CD4-positive, alpha-beta T cell (primary cell): ENCODE measurements at regions not wholly inside any gene's neighbourhood (a gene's known extent, or its start where the extent isn't known, plus 50 kb on each side); places are given as distances from the start of the nearest gene placed in this dataset.

Experiments used
- ATAC-seq: fragments of 200-7000 bp; cut with Tn5 transposase; one replicate; pipeline ENCODE4 v1.10.0; 2022; ENCODE audit warnings: mild to moderate bottlenecking; ENCODE audit not compliant: poor library complexity
- CTCF ChIA-PET: fragments of 350-600 bp; sonication (Branson Sonifier 250); formaldehyde crosslinking; loops from one replicate; lab custom pipeline; 2021; ENCODE audit warnings: antibody characterized with exemption, inconsistent platforms; lab: Charles Lee
- POLR2A ChIA-PET: fragments of 350-600 bp; sonication (Branson Sonifier 250); formaldehyde crosslinking; loops from one replicate; lab custom pipeline; 2021; ENCODE audit warnings: antibody characterized with exemption, inconsistent platforms; lab: Charles Lee
- DNase-seq, 14 experiments: peaks; one replicate each; pipeline ENCODE4 v3.0.0-alpha.2; 2013 to 2020; ENCODE audit warnings: mixed read lengths in 2 of 14
- H3K27ac ChIP-seq, 2 donors: one replicate each; pipeline versions ENCODE4 v1.5.1 to v1.7.0; 2013; ENCODE audit warnings: low read length in 2 of 2, low read depth in 1 of 2, mild to moderate bottlenecking in 1 of 2
- H3K27me3 ChIP-seq, 2 experiments: 1 replicate in 1 of 2; 2 replicates in 1 of 2; pipeline versions ENCODE4 v1.6.1 to v1.7.0; 2013; ENCODE audit warnings: low read length in 2 of 2, control low read depth in 1 of 2, mild to moderate bottlenecking in 1 of 2, moderate library complexity in 1 of 2; ENCODE audit not compliant: insufficient read depth in 2 of 2, control insufficient read depth in 1 of 2
- H3K36me3 ChIP-seq: one replicate; pipeline ENCODE4 v1.6.1; 2013; ENCODE audit warnings: low read length, control low read depth; ENCODE audit not compliant: insufficient read depth
- H3K4me1 ChIP-seq: one replicate; pipeline ENCODE4 v1.6.1; 2013; ENCODE audit warnings: low read length, control low read depth; ENCODE audit not compliant: insufficient read depth
- H3K4me3 ChIP-seq: one replicate; pipeline ENCODE4 v1.5.1; 2013; ENCODE audit warnings: mild to moderate bottlenecking, low read length, moderate library complexity
- H3K9me3 ChIP-seq, 2 experiments: 1 replicate in 1 of 2; 2 replicates in 1 of 2; pipeline versions ENCODE4 v1.6.1 to v1.7.0; 2013; ENCODE audit warnings: low read length in 2 of 2, mild to moderate bottlenecking in 2 of 2, control low read depth in 1 of 2, moderate library complexity in 1 of 2; ENCODE audit not compliant: control insufficient read depth in 1 of 2, insufficient read depth in 1 of 2
- H3K27ac Mint-ChIP-seq: one replicate; pipeline ENCODE4 v1.8.0; 2020; ENCODE audit warnings: mixed read lengths
- H3K27me3 Mint-ChIP-seq: one replicate; pipeline ENCODE4 v1.8.0; 2021; ENCODE audit warnings: mixed read lengths
- H3K36me3 Mint-ChIP-seq: one replicate; pipeline ENCODE4 v1.8.0; 2021; ENCODE audit warnings: low read depth, mixed read lengths
- H3K4me1 Mint-ChIP-seq: one replicate; pipeline ENCODE4 v1.8.0; 2021; ENCODE audit warnings: low read depth, mixed read lengths
- H3K4me3 Mint-ChIP-seq: one replicate; pipeline ENCODE4 v1.8.0; 2020; ENCODE audit warnings: mild to moderate bottlenecking, mixed read lengths
- H3K9me3 Mint-ChIP-seq: one replicate; pipeline ENCODE4 v1.8.0; 2020; ENCODE audit warnings: mixed read lengths
- intact Hi-C, 2 experiments: fragments of 100-400 bp; cut with DNase I in 1 of 2; cut with micrococcal nuclease in 1 of 2; formaldehyde crosslinking; loops; one replicate each; pipeline versions ENCODE4 v1.15.1 to v1.9.0; 2023 to 2025; cut with DNase I, micrococcal nuclease
- TF ChIP-seq, protein P1 (sequence below): fragments of 200-600 bp; IDR thresholded peaks from one replicate; pipeline ENCODE4 v1.8.0; 2022; ENCODE audit warnings: antibody characterized with exemption, mild to moderate bottlenecking

DNA sequence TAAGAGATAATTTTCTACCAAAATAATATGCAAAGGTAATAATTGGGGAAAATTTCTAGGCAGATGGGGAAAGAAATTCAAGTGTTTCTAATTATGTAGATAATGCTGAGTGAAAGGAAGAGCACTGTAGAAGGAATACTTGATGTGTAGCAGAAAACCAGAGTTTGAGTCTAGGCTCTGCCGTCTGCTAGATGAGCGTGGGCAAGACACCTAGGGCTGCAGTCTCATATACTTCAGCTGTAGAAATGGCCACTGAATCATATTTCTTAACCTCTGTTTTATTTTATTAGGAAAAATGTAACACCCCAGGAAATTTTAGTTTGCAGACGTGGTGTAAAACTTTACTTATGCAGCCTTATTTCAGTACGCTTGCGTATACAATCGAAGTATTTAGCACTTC, 59.8 kb upstream of the SLC38A2 start:
- H3K4me1 Mint-ChIP-seq: peaks cover 7% of the 10 kb centered on the region
- H3K27ac Mint-ChIP-seq: no peak overlapping the region
- Histone ChIP-seq H3K36me3 (no peaks in the 10 kb centered on the region), H3K4me1 (no peaks in the 10 kb centered on the region), H3K4me3 (no peak overlapping the region), H3K9me3 (no peaks in the 10 kb centered on the region), H3K27ac (no peak overlapping the region), H3K27me3 (no peaks in the 10 kb centered on the region)
- intact Hi-C loops: no loop called here
- DNase-seq (no peak), ATAC-seq (no peak)
- ChIA-PET POLR2A (no interaction called here), CTCF (no interaction called here)
- H3K9me3 Mint-ChIP-seq: no peaks in the 10 kb centered on the region
- no peaks in the 10 kb centered on the region for H3K36me3 Mint-ChIP-seq
- no peaks in the 10 kb centered on the region for H3K27me3 Mint-ChIP-seq
- no peak overlapping the region for H3K4me3 Mint-ChIP-seq
- TF ChIP-seq, protein P1, sequence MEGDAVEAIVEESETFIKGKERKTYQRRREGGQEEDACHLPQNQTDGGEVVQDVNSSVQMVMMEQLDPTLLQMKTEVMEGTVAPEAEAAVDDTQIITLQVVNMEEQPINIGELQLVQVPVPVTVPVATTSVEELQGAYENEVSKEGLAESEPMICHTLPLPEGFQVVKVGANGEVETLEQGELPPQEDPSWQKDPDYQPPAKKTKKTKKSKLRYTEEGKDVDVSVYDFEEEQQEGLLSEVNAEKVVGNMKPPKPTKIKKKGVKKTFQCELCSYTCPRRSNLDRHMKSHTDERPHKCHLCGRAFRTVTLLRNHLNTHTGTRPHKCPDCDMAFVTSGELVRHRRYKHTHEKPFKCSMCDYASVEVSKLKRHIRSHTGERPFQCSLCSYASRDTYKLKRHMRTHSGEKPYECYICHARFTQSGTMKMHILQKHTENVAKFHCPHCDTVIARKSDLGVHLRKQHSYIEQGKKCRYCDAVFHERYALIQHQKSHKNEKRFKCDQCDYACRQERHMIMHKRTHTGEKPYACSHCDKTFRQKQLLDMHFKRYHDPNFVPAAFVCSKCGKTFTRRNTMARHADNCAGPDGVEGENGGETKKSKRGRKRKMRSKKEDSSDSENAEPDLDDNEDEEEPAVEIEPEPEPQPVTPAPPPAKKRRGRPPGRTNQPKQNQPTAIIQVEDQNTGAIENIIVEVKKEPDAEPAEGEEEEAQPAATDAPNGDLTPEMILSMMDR: no peak

DNA sequence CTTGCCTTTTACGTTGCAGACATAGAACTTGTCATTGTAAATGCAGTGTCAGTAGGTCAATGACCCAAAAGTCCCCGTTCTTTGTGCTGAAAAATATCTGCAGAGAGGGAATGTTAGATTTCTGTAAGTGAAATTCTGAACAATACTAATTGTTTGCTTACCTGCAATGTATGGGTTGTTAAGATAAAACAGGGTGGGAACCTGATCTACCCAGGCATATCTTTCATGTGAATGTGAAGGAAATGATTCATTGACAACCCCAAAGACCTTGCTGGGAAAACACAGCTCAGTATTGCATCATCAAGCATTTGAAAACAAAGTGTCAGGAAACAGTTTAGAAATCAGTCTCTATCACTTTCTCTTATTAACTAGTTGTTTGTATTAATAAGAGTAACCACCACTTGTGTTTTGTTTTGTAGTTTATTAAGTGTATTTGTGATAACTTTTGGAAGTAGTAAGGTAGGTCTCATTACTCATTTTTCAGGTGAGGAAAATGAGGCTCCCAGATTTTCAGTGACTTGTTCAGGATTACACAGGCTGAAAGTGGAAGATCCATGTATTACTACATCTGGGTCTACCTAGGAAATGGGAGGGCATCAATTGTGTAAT, 57.9 kb upstream of the SLC38A2 start:
- peaks cover 6% of the 10 kb centered on the region for H3K36me3 Mint-ChIP-seq

More for the DNA sequence above, 57.9 kb upstream of the SLC38A2 start:
- H3K9me3 ChIP-seq: peaks cover 0 to 8% of the 10 kb centered on the region in 2 experiments
- no peaks in the 10 kb centered on the region for H3K27me3 ChIP-seq
- ATAC-seq (peak; percentile 74), DNase-seq (peak in 4 of 14 experiments; percentile 14 to 55 (median 35))
- H3K9me3 Mint-ChIP-seq: no peaks in the 10 kb centered on the region
- ChIA-PET POLR2A (no interaction called here), CTCF (interaction anchor here (0.7 kb wide), 1 partner anchor 231 kb away, joined by 3 read pairs; no protein-coding TSS in a partner anchor)
- no peaks in the 10 kb centered on the region for H3K36me3 ChIP-seq
- peak overlapping the region; percentile 8 for H3K27ac Mint-ChIP-seq
- no peak overlapping the region for H3K27ac ChIP-seq
- H3K4me1 ChIP-seq: no peaks in the 10 kb centered on the region
- no peaks in the 10 kb centered on the region for H3K27me3 Mint-ChIP-seq
- TF ChIP-seq, protein P1: no peak
- H3K4me3 Mint-ChIP-seq: no peak overlapping the region
- peaks cover 7% of the 10 kb centered on the region for H3K4me1 Mint-ChIP-seq
- H3K4me3 ChIP-seq: no peak overlapping the region
- intact Hi-C loops: no loop called here
